ELF-1 (cell line): ENCODE measurements at regions not wholly inside any gene's neighbourhood (a gene's known extent, or its start where the extent isn't known, plus 50 kb on each side); places are given as distances from the start of the nearest gene placed in this dataset.
"Not testable (repeated sequence)": the region's sequence is repeated elsewhere in the genome, so short reads cannot be mapped to it uniquely, and the experiment has no call there.

Experiments used
- DNase-seq: peaks from one replicate; pipeline ENCODE4 v3.0.0-alpha.2; 2016; ENCODE audit warnings: low read depth, low spot score

GRCh38 chr4:17065821-17066220 lies 167.4 kb upstream of the LDB2 start:
- no peak for DNase-seq

DNA sequence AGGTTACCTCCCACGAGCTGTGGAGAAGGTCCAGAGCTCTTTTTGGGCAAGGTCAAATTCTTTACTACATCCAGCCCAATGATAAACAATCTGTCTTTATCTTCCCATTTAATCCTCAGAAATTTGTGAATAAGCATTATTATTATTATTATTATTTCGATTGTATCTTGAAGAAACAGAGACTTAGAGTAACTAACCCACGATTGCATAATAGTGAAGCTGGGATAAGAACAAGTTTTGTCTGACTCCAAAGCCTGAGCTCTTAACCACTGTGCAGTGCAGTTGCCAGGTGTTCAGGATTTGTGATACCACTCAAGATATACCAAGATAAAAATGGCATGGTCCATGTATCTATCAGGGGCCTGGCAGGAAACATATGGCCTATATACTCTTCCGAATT lies 166.5 kb upstream of the LDB2 start:
- no peak for DNase-seq

- no peak for DNase-seq
Observed at GRCh38 chr4:17063888-17064287, 165.4 kb upstream of the LDB2 start.

DNA sequence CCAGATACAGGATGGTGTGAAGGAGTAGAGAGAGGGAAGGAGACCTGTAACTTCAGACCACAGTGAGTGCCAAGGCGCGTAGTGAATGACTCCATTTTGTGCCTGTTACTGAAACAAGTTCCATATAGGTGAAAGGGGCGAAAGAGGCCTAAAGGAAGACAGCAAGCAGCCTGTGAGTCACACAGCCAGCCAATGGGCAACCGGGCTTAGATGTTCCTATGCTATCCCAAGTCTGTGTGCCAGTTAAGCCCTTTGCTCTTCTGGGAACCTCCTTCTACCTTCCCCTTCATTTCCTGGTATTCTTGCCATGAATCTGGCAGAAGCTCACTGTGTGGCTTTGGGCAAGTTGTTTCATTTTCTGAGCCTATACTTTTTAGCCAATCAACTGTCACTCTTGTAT lies 161.8 kb upstream of the LDB2 start:
- no peak for DNase-seq

DNA sequence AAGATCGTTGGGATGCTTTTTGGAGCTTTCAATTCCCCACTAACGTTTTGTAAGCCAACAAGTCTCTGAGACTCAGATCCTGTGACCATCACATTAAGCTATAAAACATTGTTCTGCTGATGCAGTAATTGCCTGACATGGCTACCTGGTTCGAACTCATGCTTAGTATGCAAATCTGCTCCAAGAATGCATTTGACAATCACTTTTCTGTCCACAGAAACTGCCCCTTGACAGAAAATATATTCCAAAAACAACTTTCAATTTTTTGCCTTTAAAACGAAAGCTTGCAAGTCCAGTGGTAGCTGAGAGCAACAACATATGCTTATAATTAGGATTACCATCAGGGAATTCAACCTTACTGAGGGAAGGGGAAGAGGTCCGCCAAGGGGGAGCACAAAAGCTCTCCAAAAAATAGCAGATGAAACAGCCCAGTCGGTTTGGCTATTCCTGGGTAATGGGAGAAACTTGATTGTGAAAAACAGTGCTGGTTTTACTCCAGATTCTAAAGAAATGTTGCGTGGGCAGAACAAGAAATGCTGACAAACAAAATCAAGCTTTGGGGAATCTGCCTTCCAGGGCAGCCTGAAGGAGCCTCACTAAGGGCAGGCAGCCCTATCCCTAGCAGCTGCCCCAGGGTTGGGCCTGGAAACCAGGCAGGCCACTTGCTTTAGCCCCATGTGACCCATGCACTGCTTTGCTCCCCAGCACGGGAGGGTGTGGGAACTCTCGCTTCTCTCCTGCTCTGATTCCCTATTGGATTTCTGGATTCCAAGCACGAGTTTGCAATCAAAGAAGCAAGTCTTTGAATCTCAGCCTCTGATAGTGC lies 160.7 kb upstream of the LDB2 start:
- peak; percentile 14 for DNase-seq

- DNase-seq, result no peak
Observed at GRCh38 chr4:17058536-17058915, 160.1 kb upstream of the LDB2 start.

- DNase-seq, result no peak
Observed at GRCh38 chr4:17057035-17057434, 158.6 kb upstream of the LDB2 start.

- no peak for DNase-seq
Observed at GRCh38 chr4:17055788-17056187, 157.3 kb upstream of the LDB2 start.

- DNase-seq, result no peak
Observed at GRCh38 chr4:17045866-17046265, 147.4 kb upstream of the LDB2 start.

DNA sequence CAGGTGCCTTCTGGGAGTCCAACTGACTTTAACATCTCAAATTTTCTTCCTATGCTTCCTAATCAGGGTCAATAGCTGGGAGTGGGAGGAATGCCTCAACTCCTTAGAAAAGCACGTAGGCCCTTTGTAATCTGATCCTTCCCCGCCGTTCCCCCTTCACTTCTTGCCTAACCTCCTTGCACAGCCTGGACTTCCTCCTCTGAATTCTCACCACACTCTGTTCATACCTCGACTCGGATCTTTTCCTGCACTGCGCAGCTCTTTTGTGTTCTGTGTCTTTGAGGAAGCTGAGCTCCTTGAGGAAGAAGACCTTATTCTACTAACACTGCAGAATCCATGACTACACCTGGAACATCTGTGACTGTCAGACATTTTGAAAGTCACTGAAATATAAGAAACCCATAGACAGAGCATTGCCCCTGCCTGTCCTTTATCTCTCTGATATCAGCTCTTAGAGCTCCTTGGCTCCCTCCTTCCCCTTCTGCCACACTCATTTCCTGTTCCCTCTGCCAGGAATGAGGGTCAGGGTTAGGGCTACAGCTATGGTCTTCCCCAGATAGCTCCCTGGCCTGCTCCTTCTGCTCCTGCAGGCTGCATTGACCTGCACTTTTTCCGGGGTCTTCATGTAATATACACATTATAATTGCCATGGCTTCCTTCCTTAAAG lies 140.2 kb upstream of the LDB2 start:
- peak; percentile 69 for DNase-seq

DNA sequence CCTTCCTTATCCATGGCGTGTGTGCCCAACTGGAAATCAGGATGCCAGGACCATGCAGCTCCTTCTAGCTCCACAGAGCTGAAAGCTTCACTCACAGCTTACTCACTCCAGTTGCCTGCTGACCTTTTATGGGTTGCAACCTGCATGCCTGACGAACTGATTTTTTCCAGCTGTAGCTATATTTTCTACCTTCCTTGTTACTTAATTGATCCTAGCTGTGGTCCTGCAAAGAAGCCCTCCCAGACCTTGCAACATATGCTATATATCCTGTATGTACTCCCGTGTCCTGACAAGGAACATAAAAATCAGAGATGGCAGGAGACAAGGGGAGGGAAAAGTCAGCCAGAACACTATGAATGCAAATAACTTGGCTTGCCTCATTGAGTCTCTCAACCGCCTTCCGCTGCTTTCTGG lies 135.3 kb upstream of the LDB2 start:
- DNase-seq, result no peak

DNA sequence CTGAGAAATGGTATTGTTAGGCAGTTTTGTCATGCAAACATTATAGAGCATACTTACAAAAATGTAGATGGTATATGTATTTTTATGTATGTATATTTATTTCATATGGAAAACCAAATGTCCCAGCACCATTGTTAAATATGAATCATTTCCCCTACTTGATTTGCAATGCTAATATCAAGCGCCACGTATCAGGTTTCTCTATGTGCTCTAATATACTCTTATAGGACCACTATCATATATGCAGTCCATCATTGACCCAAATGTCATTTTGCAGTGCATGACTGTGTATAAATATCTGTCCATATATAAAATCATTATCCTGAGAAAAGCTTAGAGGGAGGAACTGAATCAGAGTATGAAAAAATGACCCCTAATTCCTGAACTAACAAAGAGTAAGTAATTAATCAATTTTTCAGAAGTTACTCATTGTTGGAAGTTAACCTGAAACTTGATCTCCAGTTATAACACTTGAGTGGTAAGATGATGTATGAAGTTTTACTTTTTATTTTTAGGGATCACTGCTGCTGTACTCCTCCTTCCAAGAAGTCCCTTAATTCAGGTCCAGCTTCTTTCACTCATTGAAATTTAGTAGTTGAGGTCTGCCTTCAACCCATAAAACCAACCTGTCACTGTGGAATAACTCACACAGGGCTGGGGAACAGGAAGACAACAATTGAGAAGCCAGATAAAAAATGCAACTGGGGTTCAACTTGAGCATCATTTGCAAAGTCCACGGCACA lies 134.8 kb upstream of the LDB2 start:
- DNase-seq, result no peak

DNA sequence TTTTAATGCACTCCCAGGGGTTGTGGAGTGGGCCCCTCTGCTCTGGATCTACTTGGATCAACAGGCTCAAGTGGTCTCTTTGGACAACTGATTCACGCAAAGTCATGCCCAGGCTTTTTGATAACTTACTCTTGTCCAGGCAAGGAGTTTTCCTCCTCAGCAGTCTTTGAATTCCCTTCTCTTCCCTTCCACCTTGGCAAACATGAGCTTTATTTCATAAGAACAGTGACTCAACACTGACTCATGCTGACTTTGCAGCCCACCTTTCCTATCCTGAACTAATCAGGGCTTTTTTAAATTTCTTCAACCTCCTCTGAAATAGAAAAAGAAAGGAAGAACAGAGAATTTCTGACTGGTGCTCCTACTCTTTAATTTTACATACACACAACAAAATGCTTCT lies 132.1 kb upstream of the LDB2 start:
- DNase-seq, result no peak

GRCh38 chr4:17029964-17030363 lies 131.5 kb upstream of the LDB2 start:
- no peak for DNase-seq

- DNase-seq, result no peak
Observed at GRCh38 chr4:17029432-17029831, 131.0 kb upstream of the LDB2 start.

GRCh38 chr4:17027495-17027894 lies 129.1 kb upstream of the LDB2 start:
- DNase-seq, result no peak

DNA sequence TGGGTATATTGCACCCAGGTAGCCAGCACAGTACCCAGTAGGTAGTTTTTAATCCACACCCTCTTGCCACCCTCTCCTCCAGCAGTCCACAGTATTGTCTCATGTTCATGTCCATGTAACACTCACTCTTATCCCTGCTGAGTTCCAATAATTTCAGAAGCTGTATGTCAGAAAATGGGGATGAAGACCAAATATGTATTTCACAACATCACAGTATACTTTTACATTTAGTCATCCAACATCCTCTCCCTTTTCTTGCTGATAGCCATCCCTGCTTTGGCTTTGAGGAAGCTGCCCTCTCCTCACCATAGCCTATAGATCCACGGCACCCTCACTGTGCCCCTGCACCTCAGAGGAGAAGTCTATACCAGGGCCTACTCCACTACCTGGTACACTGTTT lies 126.0 kb upstream of the LDB2 start:
- no peak for DNase-seq

- DNase-seq, result no peak
Observed at GRCh38 chr4:17020901-17021300, 122.5 kb upstream of the LDB2 start.

DNA sequence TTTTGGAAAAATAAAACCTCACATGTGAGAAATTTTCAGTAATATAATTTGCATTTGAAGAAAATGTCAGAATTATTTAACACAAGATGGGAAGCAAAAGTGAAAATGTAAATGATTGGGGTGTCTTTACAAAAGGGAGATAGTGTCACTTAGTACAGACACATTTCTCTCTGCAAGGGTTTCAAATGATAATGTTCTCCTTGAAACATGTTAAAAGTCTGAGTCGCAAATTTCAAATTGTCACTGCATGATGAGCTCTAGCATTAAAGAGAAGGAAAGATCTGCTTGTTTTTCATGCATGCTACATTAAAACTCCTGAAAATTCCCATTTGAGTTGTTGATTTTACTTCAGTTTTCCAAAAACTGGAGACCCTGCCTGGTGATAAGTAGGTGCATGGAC lies 122.0 kb upstream of the LDB2 start:
- no peak for DNase-seq

DNA sequence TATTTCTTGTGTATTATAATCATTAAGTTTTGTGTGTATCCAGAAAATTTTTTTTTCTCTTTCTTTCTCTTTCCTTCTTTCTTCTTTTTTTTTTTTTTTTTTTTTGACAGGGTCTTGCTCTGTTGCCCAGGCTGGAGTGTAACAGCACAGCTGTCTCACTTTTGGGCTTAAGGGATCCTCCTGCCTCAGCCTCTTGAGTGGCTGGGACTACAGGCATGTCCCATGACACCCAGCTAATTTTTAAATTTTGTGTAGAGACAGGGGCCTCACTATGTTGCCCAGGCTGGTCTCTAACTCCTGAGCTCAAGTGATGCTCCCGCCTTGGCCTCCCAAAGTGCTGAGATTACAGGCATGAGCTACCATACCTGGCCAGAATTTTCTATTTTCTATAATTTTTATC lies 120.2 kb upstream of the LDB2 start:
- DNase-seq, result not testable (repeated sequence)

GRCh38 chr4:17018013-17018412 lies 119.6 kb upstream of the LDB2 start:
- no peak for DNase-seq

DNA sequence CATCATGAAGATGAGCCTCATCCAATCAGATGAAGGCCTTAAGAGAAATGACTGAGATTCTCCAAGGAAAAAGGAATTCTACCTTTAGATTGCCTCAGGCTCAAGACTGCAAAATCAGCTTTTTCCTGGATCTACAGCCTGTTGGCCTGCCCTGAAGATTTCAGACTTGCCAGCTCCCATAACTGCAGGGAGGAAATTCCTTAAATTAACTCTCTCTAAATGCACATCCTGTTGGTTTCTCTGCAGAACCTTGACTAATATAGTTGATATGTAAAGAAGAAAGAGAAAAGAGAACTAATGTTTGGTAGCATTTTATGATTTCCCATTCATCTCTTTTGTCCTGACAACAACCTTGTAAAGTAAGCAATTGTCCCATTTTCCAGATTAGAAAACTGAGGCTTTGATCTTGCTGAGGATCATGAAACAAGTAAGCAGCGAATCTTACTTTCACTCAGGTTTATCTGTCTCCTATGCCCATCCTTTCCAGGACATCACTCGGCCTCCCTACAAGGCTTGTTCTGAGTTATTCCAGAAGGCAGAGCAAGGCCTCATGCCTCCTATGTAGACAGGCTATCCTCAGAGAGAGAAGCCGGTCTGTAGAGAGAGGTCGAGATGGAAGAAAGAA lies 115.0 kb upstream of the LDB2 start:
- no peak for DNase-seq
